NCI-H2171 (cell line): ENCODE measurements at regions not wholly inside any gene's neighbourhood (a gene's known extent, or its start where the extent isn't known, plus 50 kb on each side); places are given as distances from the start of the nearest gene placed in this dataset.
"Not testable (repeated sequence)": the region's sequence is repeated elsewhere in the genome, so short reads cannot be mapped to it uniquely, and the experiment has no call there.

Source experiments
- DNase-seq: peaks from one replicate; lab custom pipeline; 2025; lab: John Stamatoyannopoulos, UW

GRCh38 chr5:135776457-135776856 is 58.0 kb upstream of the SLC25A48 start:
- no peak for DNase-seq

- DNase-seq: peak; percentile 28
Observed at GRCh38 chr5:135761746-135762145, 72.7 kb upstream of the SLC25A48 start.

GRCh38 chr5:135759149-135759784 is 75.2 kb upstream of the SLC25A48 start:
- no peak for DNase-seq

DNA sequence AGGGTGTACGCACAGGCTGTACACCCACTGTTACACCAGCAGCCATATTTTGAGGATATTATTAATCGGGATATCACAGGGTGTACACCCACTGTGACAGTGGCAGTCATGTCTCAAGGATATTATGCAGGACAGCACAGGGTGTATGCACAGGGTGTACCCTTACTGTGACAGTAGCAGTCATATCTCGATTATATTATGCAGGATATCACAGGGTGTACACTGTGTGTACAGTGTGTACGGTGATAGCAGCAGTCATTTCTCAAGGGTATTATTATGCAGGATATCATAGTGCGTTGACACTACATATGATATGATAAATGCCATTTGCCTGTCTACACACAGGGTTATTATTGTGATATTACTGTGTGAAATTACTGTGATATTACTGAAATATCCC is 80.5 kb upstream of the SLC25A48 start:
- no peak for DNase-seq

DNA sequence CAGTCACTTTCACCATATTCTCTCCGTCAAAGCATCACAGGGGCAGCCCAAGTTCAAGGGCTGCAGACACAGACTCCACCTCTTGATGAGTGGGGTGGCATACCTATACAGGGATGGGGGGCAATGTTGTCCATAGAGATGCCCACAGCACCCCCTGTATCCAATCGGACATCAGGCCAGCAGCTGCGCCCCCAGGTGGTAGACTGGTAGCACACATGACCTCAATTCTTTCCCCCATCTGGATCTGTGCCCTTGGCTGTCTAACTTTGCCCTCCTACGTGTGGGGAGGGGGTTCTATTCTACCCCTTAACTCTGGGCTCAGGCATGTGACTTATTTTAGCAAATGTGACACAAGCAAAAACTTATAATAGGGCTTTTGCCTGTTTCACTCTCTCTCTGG is 84.0 kb upstream of the SLC25A48 start:
- DNase-seq: no peak

DNA sequence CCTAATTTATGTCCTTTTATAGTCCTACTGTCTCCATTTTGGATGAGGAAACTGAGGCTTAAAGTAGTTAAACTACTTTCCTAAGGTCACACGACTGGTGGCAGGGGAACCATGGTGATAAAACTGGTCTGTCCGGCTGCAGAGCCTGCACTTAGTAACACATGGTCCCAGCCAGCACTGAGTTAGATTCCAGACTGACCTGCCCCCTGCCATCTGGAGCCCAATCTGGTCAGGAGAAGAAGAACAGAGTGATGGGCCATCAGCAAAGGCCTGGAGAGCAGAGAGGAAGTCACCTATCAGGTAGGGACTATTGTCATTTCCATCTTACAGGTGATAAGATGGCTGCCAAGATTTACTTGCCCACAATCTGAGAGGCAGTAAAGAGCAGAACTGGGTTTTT is 86.6 kb upstream of the SLC25A48 start:
- DNase-seq: no peak

DNA sequence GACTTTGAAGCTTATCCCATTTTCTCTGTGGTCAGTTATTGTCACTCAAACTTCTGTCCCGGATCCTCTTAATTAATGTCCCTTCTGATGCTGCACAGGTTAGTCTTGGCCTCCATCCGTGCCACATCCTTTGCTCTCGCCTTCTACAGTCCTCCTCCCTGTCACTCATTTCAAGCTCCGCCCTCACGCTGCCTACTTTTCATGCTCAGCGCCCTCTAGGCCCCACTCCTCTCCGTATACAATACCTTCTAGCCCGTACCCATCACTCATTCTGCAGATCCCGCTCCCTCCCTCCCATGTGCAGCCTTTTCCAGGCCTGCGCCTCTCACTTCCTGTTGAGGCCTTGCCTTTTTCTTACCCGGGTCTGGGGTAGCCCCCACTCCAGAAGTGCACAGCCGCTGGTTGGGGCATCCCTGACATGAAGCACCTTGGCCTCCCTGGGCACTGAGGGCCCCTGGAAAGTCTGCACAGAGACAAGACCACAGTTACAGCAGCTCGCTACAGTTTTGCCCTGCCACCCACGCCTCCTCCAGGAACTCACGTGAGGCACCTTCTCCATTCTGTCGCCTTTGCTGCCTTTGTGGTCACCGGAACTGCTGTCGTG is 88.5 kb upstream of the SLC25A48 start:
- DNase-seq: no peak

- DNase-seq: no peak
Observed at GRCh38 chr5:135743705-135744411, 90.6 kb upstream of the SLC25A48 start.

DNA sequence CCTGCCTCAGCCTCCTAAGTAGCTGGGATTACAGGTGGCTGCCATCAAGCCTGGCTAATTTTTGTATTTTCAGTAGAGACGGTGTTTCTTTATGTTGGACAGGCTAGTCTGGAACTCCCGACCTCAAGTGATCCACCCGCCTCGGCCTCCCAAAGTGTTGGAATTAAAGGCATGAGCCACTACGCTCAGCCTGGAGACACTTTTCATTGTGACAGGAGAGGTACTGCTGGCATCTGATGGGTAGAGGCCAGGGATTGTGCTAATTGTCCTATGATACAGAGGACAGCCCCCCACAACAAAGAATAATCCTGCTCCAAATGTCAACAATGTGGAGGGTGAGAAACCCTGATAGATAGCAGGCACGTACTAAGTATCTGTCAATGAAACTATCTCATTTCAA is 91.3 kb upstream of the SLC25A48 start:
- no peak for DNase-seq

- DNase-seq: not testable (repeated sequence)
Observed at GRCh38 chr5:135742240-135742639, 92.2 kb upstream of the SLC25A48 start.

GRCh38 chr5:135741040-135741439 is 93.4 kb upstream of the SLC25A48 start:
- no peak for DNase-seq

GRCh38 chr5:135740475-135740874 is 94.0 kb upstream of the SLC25A48 start:
- no peak for DNase-seq

GRCh38 chr5:135739383-135739981 is 95.0 kb upstream of the SLC25A48 start:
- DNase-seq: no peak

DNA sequence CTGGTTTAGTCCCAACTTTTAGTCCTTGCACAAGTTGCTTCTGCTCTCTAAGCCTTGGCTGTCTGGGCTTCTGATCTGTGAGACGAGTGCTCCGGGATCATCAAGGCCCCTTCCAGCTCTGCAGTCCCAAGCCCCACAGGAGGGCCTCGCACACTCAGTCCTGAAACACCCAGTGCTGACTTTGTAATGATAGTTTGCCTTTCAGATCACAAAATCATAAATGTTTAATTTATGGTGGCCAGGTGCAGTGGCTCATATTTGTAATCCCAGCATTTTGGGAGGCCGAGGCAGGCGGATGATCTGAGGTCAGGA is 95.9 kb upstream of the SLC25A48 start:
- no peak for DNase-seq

DNA sequence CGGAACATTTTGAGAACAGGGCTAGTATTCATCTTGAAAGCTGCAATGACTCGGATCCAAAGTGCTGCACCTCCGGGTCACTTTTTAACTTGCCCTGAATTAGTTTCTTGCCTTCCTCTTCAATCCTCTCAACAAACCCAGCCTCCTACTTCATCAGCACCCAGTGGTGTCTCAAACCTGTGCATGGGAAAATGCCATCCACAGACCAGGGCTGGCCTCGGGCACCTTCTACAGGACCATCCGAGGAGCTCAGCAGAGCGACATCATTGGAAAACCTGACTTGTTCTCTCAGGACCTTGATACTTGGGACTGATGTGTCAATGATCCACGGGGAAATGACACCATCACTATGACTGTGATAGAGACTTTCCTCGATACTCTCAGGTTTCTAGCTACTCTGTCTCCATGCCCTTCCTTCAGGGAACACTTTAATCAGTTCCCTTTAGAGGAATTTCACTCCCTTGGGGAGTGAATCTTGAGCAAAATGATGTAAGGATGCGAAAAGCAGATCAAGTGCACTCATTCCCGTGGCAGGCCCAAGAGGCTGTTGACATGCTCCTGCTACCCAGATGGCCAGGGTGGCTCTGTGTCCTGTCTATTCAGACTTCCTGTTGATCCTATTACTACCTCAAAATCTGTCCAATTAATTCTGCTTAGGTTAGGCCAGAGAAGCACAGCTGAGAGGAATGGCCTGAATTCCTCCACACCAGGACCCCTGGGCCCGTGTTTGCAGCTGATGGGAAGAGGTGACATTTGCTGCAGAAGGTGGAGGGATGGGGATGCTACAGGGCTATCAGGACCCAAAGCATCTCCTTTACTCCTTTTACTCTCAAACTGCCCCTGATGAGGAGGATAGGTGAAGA is 96.5 kb upstream of the SLC25A48 start:
- DNase-seq: no peak

DNA sequence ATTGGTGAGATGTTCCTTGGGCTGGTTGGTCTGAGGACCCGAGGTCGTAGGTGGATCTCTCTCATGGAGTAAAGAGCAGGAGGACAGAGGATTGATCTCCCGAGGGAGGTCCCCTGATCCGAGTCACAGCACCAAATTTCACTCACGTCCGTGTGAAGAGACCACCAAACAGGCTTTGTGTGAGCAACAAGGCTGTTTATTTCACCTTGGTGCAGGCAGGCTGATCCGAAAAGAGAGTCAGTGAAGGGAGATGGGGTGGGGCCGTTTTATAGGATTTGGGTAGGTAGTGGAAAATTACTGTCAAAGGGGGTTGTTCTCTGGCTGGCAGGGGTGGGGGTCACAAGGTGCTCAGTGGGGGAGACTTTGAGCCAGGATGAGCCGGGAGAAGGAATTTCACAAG is 97.5 kb upstream of the SLC25A48 start:
- not testable (repeated sequence) for DNase-seq

- DNase-seq: no peak
Observed at GRCh38 chr5:135735831-135736230, 98.6 kb upstream of the SLC25A48 start.

GRCh38 chr5:135734956-135735355 is 99.5 kb upstream of the SLC25A48 start:
- DNase-seq: not testable (repeated sequence)

DNA sequence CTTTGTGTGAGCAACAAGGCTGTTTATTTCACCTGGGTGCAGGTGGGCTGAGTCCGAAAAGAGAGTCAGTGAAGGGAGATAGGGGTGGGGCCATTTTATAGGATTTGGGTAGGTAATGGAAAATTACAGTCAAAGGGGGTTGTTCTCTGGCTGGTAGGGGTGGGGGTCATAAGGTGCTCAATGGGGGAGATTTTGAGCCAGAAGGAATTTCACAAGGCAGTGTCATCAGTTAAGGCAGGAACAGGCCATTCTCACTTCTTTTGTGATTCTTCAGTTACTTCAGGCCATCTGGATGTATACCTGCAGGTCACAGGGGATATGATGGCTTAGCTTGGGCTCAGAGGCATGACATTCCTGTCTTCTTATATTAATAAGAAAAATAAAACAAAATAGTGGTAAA is 103.4 kb upstream of the SLC25A48 start:
- DNase-seq: not testable (repeated sequence)

DNA sequence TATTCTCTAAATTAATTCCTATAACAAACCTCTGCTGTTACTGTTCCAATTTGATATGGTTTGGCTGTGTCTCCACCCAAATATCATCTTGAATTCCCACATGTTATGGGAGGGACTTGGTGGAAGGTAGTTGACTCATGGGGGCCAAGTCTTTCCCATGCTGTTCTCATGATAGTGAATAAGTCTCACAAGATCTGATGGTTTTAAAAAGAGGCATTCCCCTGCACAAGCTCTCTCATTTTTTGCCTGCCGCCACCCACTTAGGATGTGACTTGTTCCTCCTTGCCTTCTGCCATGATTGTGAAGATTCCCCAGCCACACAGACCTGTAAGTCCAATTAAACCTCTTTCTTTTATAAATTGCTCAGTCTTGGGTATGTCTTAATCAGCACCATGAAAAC is 104.3 kb upstream of the SLC25A48 start:
- not testable (repeated sequence) for DNase-seq

GRCh38 chr5:135729321-135729786 is 105.1 kb upstream of the SLC25A48 start:
- no peak for DNase-seq

GRCh38 chr5:135724617-135725016 is 109.8 kb upstream of the SLC25A48 start:
- no peak for DNase-seq
